Left kidney (tissue), 1 donor: ENCODE measurements at regions not wholly inside any gene's neighbourhood (a gene's known extent, or its start where the extent isn't known, plus 50 kb on each side); places are given as distances from the start of the nearest gene placed in this dataset.
"Not testable (repeated sequence)": the region's sequence is repeated elsewhere in the genome, so short reads cannot be mapped to it uniquely, and the experiment has no call there.

Source experiments
- DNase-seq: peaks from one replicate; pipeline ENCODE4 v3.0.0-alpha.2; 2013

DNA sequence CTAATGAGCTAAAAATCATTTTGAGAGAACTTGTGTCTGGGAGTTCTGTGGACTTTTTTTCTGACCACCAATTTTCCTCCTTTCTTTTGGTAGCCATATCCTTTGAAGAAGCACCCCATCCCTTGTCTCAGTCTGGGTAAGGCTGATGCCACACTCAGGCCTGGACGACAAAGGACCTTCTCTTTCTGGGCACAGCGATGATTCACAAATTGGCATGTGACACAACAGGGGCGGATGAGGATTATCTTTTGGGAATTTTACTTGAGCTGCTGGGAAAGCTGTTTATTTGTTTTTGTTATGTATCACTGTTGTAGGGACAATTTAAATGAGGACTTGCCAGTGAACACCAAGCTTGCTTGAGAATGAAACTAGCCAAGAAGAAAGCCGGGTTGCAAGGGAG is 233.4 kb upstream of the HAND2 start:
- no peak for DNase-seq

DNA sequence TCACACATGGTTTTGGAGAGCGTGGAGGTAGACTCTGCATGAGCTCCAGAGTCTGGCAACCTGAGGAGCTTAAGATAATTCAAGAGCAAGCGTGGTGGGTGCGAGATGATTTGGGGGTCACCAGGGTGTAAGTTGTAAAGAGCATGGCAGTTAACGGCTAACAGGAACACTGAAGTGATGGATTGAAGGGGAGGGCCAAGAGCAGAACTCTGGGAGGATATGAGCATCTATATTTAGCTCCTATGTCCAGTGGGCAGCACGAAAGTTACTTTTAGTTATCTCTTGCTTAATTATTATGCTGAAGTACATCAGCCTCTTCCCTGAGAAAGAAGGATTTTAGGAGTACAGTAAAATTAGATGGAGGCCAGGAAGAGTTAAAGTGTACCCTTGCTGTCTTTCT is 231.9 kb upstream of the HAND2 start:
- DNase-seq = no peak

DNA sequence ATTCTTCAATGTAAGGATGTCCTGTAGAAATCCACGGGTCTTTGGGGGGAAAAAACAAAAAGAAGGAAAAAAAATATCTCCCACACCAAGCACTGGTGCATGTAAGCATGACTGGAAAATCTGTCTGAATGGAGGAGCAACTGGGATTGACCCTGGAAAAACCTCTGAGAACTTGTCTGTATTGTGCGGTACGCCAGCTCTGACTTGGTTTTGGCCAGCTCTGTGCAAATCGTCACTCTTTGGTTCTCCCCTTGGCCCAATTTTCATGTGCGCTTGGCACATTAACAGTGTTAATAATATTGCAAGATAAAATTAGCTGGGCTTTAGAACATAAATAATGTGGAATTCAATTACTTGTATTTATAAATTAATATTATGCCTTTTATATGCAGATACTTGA is 231.2 kb upstream of the HAND2 start:
- no peak for DNase-seq

DNA sequence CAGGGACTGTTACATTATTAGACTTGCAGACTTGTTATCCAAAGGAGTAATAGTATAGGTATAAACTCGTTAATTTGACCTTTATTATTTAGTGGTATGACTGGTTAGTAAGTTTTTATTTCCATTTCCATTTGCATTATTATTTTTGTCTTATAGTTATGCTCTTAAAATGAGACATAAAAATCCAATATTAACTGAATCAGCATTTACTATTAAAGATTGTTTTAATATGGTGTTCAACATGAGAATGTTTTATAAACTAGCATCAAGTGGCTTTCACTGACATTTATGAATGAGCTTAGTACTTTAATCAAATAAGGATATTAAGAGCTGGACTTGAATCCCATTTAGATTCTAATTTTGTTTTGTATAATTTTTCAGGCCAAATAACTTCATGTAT is 228.1 kb upstream of the HAND2 start:
- DNase-seq = no peak

DNA sequence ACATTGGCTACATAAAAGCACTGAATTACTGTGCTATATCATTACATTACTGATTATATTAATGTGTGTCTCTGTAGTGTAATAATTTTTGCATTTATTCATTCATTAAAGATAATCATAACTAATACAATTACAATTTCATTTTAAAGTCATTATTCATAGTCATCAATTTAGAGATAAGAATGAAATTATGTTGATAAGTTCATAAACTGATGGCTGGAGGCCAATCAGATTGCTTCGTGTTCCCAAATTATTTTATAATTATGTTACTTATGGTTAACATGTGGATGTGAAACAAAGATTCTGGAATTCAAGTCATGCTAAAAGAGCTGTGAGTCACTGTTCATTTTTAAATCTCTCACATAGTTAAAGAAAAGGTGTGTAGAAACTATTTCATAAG is 223.4 kb upstream of the HAND2 start:
- DNase-seq = no peak

DNA sequence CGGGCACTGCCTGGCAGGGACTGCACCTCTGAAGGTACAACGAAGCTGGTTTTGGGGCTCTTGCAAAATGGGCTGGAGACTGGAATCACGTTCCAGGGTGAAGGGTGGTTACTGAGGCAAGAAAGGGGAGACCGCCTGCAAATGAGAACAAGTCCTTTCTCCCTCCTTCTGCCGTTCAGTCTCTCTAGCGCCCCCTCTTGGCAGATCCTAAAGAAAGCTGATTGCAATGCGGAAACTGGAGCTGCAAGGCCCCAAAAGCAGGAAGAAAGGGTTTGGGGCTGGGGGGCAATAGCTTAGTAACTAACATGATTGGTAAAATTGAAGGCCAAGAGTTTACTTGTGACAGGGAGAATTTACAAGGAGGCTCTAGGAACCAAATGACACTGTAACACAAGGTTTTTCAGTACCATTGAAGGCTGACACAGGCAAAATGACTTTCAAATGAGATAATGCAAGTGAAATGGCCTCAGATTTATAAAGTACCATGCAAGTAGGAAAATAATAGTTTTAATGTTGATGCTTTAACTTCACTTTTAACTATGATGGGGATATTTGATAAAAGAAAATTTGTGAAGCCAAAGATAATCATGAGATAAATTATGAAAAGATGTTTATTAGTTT is 222.7 kb upstream of the HAND2 start:
- no peak for DNase-seq

DNA sequence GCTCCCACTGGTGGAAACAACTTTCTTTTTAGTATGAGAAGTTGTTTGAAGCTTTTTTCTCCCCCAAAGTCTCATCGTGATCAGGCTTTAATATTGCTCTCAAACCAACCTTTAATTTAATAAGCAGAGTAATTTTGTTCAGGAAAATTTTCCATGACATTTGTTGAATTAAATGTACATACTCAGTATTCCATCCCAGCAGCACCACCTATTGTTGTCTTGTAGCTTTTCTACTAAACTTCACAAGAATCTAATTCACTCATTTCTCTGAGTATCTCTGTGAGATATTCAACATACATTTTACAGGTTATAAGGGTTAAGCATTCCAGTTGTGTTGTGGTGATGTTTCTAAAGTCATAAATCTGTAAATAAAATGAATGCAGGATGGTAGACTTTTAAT is 218.3 kb upstream of the HAND2 start:
- DNase-seq = no peak

DNA sequence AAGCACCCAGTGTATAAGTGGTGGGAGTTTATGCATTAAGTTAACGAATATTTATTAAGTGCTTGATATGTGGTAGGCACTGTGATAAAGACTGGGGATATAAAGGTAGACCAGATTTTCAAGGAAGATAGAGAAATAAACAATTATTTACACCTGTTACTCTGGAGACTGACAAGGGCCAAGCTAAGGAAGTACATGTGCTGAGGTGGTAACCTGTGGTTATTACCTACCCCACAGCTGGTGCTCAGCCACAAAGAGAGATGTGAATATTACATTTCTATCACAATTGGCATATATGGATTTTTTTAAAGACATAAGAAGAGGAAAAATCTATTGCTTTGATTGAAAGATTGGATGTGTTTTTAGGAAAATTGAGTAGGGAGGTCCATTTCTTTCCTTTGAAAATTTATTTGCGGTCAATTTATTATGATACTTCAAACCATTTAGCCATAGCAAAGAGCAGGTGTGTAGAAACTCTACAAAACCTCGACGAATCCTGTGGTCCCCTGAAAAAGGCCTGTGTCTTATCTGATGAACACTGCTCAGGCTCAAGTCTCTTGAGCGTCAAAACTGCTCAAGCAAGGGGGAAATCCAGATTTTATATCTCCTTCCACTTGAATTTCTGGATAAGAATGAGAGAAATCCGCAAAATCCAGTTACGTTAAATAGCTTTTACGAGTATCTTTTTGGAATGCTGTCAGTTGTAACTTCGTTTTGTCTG is 217.7 kb upstream of the HAND2 start:
- DNase-seq = no peak

DNA sequence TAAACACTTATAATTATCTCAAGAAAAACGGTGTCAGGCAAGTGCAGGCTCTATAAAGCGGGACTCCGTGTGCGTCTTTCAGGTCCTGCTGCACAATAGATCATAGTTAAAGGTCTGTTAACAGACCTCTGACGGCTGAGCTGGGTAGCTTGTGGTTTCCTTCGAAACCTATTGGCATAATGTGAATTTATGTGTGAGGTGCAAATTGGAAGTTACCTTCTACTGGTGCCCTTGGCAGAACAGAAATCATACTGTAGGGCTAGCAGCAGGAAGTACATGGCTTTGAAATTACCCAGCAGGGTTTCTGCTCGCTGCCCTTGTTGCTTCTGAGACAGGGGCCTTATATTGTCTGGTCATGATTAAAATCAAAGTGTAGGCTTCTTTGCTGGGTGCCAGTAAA is 216.4 kb upstream of the HAND2 start:
- no peak for DNase-seq

DNA sequence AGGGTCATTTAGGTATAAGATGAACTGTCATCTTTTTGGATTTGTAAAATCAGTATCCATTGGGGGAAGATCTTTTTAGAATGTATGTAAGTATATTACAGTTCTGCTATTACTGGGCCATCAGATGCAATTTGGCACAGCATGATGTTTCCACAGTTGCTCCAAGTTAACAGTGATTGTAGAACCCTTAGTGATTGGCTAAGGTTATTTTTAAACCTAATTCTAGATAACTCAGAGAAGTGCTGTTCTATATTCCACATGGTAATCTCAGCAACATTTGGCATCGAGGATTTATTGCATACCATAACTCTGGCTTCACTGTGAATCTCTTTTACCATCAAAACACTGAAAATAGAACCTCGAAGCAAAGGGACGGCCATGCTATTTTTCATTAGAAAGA is 215.7 kb upstream of the HAND2 start:
- no peak for DNase-seq

DNA sequence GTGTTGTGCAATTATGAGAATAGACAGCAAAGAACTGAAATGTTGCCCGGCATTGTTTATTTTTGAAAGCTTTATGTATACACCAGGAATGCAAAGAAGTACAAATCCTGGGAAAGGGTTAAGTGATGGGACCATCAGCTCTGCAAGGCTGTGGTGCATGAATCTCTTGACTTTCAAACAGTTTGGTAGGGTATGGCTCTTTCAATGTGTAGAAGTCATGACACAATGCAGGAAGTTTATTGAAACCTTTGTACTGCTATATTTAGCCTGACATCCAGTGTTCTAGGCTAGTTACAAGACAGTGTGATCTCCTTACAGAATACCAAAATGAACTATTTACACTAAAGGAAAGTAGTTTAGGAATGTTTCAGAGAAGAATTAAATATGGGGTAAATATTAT is 206.8 kb upstream of the HAND2 start:
- no peak for DNase-seq

DNA sequence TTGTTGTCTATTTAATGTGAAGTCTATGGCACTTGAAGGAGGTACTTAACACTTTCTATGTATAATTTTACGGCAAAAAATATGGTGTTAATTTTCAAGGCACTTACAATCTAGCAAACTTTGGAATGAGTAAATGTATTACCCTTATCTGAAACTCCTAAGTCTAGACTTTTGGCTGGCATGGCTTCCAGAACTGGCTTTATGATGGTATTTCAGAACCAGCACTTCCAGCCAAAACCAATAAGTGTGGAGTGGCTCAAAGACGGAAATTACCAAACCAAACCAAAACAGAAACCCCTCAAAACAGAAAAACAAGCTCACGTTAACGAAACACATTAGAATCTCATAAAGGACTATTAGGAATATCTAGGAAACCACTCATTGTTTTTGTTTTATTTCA is 205.6 kb upstream of the HAND2 start:
- no peak for DNase-seq

DNA sequence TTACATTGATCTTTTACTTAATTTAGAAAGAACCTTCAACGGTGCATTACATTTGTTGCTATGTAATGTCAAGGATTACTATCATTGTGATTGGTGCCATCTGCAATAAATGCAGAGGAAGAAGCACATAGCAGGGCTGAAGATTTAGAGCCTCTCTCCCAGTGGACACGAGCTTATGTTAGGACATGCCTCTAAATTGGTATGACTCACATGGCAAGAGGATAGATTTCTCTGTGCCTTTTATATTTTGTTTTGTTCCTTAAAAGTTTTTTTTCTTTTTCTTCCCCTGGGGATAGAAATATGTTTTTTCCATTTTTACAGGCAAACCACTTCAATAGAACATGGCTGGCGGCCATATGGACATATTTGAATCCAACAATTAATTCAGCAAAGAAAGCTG is 205.0 kb upstream of the HAND2 start:
- DNase-seq = no peak

DNA sequence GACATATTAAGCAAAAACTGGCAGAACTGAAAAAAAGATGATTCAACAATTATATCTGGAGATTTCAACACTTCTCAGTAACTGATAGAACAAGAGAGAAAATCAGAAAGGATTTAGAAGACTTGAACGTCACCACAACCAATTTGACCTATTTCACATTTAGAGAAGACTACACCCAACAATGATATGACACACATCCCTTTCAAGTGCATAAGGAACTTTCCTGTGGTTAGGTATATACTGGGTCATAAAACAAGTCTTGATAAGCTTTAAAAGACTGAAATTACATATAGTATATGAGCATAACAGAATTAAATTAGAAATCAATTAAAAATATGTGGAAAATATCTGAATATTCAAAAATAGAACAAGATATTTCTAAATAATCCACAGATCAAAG is 201.2 kb upstream of the HAND2 start:
- no peak for DNase-seq

DNA sequence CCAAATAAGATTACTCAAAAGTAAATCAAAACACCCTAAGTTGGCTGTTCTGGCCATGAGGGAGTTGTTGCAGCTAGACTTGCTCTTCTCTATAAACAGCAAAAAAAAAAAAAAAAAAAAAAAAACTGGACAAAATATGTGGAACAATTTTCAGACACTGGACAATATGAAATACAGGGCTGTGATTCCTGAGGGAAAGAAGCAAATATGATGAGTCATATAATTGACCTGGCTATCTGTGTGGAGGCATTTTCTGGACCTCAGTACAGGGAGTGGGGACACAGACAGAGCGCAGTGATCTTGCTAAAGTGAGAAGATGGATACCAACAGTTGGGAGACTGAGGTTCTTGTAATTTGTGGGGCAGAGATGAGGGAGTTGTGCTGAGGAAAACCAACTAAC is 192.0 kb upstream of the HAND2 start:
- no peak for DNase-seq

DNA sequence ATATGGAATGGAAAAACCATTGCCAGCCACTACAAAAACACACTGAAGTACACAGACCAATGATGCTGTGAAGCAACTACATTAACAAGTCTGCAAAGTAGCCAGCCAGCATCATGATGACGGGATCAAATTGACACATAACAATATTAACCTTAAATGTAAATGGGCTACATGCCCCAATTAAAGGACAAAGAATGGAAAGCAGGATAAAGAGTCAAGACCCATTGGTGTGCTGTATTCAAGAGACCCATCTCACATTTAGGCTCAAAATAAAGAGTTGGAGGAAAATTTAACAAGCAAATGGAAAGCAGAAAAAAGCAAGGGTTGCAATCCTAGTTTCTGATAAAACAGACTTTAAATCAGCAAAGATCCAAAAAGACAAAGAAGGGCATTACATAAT is 188.5 kb upstream of the HAND2 start:
- not testable (repeated sequence) for DNase-seq

DNA sequence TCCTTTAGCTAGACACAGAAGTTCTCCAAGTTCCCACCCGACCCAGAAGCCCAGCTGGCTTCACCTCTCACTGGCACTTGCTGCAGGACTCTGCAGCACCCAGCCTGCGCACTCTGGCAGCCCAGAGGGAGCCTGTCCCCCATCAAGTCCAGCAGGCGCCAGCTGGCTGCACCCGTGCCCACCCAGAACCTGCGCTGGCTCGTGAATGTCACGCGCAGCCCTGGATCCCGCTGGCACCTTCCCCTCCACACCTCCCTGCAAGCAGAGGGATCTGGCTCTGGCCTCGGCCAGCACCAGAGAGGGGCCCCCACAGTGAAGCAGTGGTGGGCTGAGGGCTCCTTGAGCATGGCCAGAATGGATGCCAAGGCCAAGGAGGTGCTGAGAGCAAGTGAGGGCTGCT is 187.6 kb upstream of the HAND2 start:
- DNase-seq = no peak

DNA sequence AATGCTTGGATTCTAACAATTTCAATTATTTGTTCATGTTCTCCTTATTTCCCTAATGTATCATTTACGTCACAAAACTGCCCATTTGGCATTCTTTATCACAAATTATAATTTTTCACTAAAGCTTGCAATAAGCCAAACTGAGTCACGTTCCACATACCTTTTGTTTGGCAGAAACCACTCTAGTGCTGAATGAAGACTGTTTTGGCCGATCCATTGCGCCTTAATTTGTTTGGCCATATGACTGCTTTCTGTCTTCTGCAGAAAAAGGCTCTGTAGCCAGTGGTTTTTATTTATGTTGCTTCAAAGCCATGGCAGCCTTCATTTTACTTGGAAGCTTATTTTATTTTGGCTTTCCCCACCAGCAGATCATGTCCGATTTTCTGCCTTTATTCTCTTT is 184.4 kb upstream of the HAND2 start:
- DNase-seq = no peak

DNA sequence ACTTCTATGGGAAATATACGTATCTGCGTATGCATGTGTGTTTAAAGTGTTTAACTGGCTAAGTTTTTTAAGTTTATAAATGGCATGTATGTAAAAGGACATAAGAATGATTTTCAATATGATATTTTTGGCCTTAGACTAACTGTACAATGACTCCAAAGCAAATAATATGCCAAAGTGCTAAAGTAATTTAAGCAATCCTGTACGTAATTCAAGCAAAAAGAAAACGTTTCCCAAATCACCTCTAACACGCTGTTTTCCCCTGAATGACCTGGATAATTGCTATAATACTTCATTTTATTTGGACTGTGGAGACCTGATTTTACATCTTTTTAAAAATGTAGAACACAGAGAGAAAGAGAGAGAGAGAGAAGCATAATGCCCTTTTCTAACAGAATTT is 183.0 kb upstream of the HAND2 start:
- no peak for DNase-seq

DNA sequence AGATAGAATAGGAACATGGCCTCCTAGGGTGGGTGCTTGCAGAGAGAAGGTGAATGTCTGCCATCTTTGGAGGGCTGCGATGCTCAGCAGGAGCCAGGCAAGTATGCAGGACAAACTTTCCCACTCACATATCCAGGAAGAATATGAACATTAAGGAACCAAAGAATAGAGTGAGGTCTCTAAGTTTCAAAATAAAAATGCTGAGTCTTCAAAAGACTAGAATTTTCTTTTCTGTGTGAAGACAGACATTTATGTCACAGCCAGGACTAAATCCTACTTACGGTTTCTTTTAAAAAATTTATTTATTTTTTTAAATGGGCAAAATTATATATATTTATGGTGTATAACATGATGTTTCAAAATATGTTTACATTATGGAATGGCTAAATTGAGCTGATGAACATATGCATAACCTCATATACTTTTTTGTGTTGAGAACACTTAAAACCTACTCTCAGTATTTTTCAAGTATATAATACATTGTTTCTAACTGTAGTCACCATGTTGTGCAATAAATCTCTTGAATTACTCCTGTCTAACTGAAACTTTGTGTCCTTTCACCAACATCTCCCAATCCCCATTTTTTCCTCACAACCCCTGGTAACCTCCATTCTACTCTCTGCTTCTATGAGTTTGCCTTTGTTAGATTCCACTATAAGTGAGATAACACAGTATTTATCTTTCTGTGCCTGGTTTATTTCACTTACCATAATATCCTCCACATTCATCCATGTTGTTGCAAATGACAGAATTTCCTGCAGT is 177.8 kb upstream of the HAND2 start:
- DNase-seq = no peak

DNA sequence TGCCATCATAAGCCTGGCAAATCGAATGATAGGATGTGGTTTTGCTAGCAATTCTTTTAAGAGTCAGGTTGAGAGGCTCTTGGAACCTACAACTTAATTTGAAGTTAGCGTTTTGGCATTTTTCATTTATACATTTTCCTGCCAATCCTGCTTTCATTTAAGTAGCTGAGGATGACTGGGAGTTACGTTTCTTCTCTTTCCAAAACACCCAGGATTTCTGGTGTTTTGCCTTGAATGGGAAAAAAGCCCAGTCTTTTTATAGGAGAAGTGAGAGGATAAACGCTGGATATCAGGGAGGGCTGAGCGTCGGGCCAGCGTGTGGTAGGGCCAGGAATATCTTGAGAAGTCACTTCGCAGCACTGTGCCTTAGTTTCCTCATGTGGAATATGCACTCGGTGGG is 174.2 kb upstream of the HAND2 start:
- no peak for DNase-seq

DNA sequence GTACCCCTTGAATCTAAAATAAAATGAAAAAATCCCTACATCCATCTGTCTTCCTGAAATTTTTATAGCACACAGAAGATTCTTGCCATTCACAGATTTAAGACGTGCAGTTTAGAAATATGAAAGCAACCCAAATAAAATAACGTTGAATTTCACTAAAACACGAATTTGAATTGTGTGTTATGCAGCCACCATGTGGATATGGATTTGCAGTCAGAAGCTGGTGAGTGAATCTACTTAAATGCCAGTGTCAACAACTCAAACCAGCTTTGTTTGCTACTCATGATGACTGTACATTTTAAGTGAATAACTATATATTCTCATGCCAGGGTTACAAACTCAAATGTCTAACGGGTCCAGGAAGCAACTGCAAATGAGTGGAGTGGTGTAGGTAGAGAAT is 173.0 kb upstream of the HAND2 start:
- DNase-seq = no peak

DNA sequence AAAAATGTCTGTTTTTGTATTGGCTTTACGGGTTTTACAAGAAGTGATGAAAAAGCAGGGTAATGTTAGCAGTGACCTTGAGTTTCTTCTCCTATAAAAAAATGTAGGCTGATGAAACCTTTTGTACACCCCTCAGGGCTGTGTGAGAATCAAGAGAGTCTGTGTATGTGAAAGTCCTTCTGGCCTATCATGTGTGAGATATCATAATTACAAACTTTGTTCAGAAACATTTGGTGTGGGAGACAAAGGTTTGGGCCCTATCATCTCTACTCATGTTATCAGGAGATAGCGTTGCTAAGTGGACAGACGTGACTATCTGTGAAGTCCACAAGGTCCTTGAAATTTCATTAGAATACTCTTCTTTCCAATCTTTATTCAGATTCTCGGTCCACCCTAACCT is 170.6 kb upstream of the HAND2 start:
- DNase-seq = no peak
